Stimulated activated CD4-positive, alpha-beta T cell treated with anti-CD3 and anti-CD28 coated beads, Interleukin-1b, Interleukin-23, amount 100 ng/mL, for 24 hours (primary cell): ENCODE measurements at regions not wholly inside any gene's neighbourhood (a gene's known extent, or its start where the extent isn't known, plus 50 kb on each side); places are given as distances from the start of the nearest gene placed in this dataset.
"Not testable (repeated sequence)": the region's sequence is repeated elsewhere in the genome, so short reads cannot be mapped to it uniquely, and the experiment has no call there.

Experiments
- DNase-seq, 4 experiments: peaks; one replicate each; pipeline ENCODE4 v3.0.0-alpha.2; 2020; ENCODE audit warnings: low read depth in 4 of 4, low spot score in 1 of 4

GRCh38 chr3:26260139-26260538 lies 362.4 kb upstream of the LRRC3B start:
- no peak for DNase-seq

- no peak for DNase-seq
Measured at GRCh38 chr3:26264708-26265107, 357.9 kb upstream of the LRRC3B start.

- no peak for DNase-seq
Measured at GRCh38 chr3:26271848-26272247, 350.7 kb upstream of the LRRC3B start.

- DNase-seq, result no peak
Measured at GRCh38 chr3:26273196-26273595, 349.4 kb upstream of the LRRC3B start.

GRCh38 chr3:26279091-26279490 lies 343.5 kb upstream of the LRRC3B start:
- no peak for DNase-seq

GRCh38 chr3:26280517-26280916 lies 342.1 kb upstream of the LRRC3B start:
- no peak for DNase-seq

- no peak for DNase-seq
Measured at GRCh38 chr3:26281284-26281985, 341.1 kb upstream of the LRRC3B start.

- not testable (repeated sequence) for DNase-seq
Measured at GRCh38 chr3:26284503-26284902, 338.1 kb upstream of the LRRC3B start.

- no peak for DNase-seq
Measured at GRCh38 chr3:26291840-26292239, 330.7 kb upstream of the LRRC3B start.

GRCh38 chr3:26292780-26293179 lies 329.8 kb upstream of the LRRC3B start:
- no peak for DNase-seq

- DNase-seq, result no peak
Measured at GRCh38 chr3:26293329-26293844, 329.2 kb upstream of the LRRC3B start.

- DNase-seq, result no peak
Measured at GRCh38 chr3:26307192-26307591, 315.4 kb upstream of the LRRC3B start.

GRCh38 chr3:26307787-26308186 lies 314.8 kb upstream of the LRRC3B start:
- no peak for DNase-seq

- DNase-seq, result no peak
Measured at GRCh38 chr3:26308454-26308853, 314.1 kb upstream of the LRRC3B start.

- not testable (repeated sequence) for DNase-seq
Measured at GRCh38 chr3:26309536-26309935, 313.0 kb upstream of the LRRC3B start.

GRCh38 chr3:26312816-26313215 lies 309.8 kb upstream of the LRRC3B start:
- no peak for DNase-seq

- DNase-seq, result no peak
Measured at GRCh38 chr3:26316472-26316871, 306.1 kb upstream of the LRRC3B start.

GRCh38 chr3:26323741-26324140 lies 298.8 kb upstream of the LRRC3B start:
- DNase-seq, result not testable (repeated sequence)

GRCh38 chr3:26340001-26340400 lies 282.6 kb upstream of the LRRC3B start:
- no peak for DNase-seq

- DNase-seq, result no peak
Measured at GRCh38 chr3:26343647-26344046, 278.9 kb upstream of the LRRC3B start.

- DNase-seq, result no peak
Measured at GRCh38 chr3:26345613-26346012, 277.0 kb upstream of the LRRC3B start.

- DNase-seq, result no peak
Measured at GRCh38 chr3:26346497-26346896, 276.1 kb upstream of the LRRC3B start.

- DNase-seq, result no peak
Measured at GRCh38 chr3:26347150-26347549, 275.4 kb upstream of the LRRC3B start.
